PC-9 (cell line): ENCODE measurements at regions not wholly inside any gene's neighbourhood (a gene's known extent, or its start where the extent isn't known, plus 50 kb on each side); places are given as distances from the start of the nearest gene placed in this dataset.
"Not testable (repeated sequence)": the region's sequence is repeated elsewhere in the genome, so short reads cannot be mapped to it uniquely, and the experiment has no call there.

ENCODE experiments used
- EZH2 ChIP-seq: fragments of 200-600 bp; sonication (generic); IDR thresholded peaks from 2 replicates; pipeline ENCODE4 v1.8.0; 2017; ENCODE audit warnings: antibody characterized with exemption, low read depth
- TF ChIP-seq, protein P1 (sequence below): fragments of 200-600 bp; sonication (generic); conservative IDR thresholded peaks from 2 replicates; pipeline ENCODE4 v1.6.1; 2017; ENCODE audit warnings: mixed run types, antibody characterized with exemption, mild to moderate bottlenecking, moderate library complexity

DNA sequence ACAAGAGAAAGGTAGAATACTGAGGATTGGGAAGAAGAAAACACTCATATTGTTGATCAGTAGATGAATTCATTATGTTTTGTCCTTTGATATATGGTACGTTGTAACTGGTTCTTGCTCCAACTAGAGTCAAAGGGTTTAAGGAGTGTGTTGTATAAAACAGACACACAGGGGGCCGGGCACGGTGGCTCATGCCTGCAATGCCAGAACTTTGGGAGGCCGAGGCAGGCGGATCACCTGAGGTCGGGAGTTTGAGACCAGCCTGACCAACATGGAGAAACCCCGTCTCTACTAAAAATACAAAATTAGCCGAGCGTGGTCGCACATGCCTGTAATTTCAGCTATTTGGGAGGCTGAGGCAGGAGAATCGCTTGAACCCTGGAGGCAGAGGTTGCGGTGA is 1624.0 kb upstream of the AGA start:
- TF ChIP-seq, protein P1, sequence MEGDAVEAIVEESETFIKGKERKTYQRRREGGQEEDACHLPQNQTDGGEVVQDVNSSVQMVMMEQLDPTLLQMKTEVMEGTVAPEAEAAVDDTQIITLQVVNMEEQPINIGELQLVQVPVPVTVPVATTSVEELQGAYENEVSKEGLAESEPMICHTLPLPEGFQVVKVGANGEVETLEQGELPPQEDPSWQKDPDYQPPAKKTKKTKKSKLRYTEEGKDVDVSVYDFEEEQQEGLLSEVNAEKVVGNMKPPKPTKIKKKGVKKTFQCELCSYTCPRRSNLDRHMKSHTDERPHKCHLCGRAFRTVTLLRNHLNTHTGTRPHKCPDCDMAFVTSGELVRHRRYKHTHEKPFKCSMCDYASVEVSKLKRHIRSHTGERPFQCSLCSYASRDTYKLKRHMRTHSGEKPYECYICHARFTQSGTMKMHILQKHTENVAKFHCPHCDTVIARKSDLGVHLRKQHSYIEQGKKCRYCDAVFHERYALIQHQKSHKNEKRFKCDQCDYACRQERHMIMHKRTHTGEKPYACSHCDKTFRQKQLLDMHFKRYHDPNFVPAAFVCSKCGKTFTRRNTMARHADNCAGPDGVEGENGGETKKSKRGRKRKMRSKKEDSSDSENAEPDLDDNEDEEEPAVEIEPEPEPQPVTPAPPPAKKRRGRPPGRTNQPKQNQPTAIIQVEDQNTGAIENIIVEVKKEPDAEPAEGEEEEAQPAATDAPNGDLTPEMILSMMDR = not testable (repeated sequence)
- not testable (repeated sequence) for TF ChIP-seq EZH2
